ENCODE measurements at regions not wholly inside any gene's neighbourhood (a gene's known extent, or its start where the extent isn't known, plus 50 kb on each side); places are given as distances from the start of the nearest gene placed in this dataset.

GRCh38 chr6:105553171-105553570 is 150.3 kb upstream of the PREP start:
- TF ChIP-seq EZH2 (IDR thresholded peaks at IDR 0.05; ENCODE audit: low read depth, unreplicated experiment) (no peak), CTCF (conservative IDR thresholded peaks at IDR 0.05; ENCODE audit: low read depth in 2 of 2) (no peak), STAT1 (IDR thresholded peaks at IDR 0.05; ENCODE audit: unreplicated experiment) (no peak), CREB1 (CRISPR knock-in tag; IDR thresholded peaks at IDR 0.05; ENCODE audit: low read depth) (no peak), EZH2phosphoT487 (IDR thresholded peaks at IDR 0.05; ENCODE audit: unreplicated experiment) (no peak), ETS1 (IDR thresholded peaks at IDR 0.05) (no peak), POLR2AphosphoS5 (IDR thresholded peaks at IDR 0.05; ENCODE audit: low read depth) (no peak), ZNF114 (CRISPR knock-in tag; IDR thresholded peaks at IDR 0.05) (no peak), REST (IDR thresholded peaks at IDR 0.05; ENCODE audit: unreplicated experiment) (no peak), JUNB (IDR thresholded peaks at IDR 0.05; ENCODE audit: unreplicated experiment) (no peak), ZNF331 (CRISPR knock-in tag; IDR thresholded peaks at IDR 0.05; ENCODE audit: low read depth) (no peak), NANOG (IDR thresholded peaks at IDR 0.05; ENCODE audit: borderline replicate concordance) (no peak)
